ENCODE measurements at regions not wholly inside any gene's neighbourhood (a gene's known extent, or its start where the extent isn't known, plus 50 kb on each side); places are given as distances from the start of the nearest gene placed in this dataset.

DNA sequence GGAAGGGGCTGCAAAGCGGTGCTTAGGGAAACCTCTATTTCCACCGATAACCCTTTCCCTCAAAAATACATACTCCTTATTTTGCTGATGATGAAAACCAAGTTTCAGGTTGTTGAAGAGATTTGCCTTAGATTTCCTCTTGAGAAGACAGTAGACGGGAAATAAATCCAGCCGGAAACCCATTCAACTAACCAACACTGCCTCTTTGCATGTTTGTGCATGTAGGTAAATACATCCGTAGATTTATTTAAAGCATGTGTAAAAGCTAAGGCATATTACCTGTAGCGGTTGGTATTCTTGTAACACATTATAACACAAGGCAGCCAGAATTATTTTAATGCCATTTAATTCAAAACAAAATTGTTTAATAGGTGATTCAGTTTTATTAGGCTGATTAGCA, 136.3 kb upstream of the SLC22A23 start:
- no peak for DNase-seq (ENCODE audit: low read depth in 2 of 2)

DNA sequence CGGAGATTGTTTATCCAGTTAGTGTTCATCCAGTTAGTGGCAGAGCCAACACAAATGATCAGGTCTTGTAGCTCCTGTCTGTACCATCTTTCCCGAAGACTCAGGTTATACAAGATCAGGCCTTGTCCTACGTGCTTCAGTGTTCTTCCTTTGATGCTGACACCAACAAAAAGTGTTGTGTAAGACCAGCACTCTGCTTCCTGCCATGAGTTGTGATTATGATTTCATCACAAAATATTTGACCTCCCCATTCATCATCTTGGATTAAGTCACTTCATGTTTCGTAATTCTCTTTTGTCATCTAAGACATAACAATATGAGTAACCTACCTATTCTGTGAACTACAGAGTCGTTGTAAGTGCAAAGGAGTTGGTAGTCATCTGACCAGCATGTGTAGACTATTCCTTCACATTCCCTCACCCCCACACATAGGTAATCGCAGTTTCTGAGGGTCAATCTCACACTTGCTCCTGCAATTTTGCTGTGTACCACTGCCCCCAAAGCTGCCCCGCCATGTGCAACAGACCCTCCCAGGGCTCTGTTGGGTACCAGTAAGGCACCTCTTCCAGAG, 135.6 kb upstream of the SLC22A23 start:
- peak; percentile 84 to 87 for DNase-seq (ENCODE audit: low read depth in 2 of 2)

DNA sequence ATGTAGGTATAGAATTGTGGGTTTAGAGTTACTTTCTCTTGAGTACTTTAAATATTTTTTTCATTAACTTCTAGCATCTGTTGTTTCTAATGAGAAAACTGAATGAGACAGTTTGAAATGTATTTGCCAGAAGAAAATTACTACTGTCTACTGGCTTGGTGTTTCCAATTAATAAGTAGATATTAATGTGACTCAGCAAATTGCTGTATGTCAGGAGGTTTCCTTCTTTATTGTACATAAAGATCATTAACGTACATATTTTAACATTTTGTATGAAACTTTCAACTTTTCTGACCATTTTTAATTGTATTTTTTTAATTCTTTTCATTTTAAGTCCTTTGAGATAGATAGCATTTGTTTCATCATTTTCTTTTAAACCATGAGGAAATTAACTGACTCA, 135.1 kb upstream of the SLC22A23 start:
- DNase-seq (ENCODE audit: low read depth in 2 of 2) = no peak

DNA sequence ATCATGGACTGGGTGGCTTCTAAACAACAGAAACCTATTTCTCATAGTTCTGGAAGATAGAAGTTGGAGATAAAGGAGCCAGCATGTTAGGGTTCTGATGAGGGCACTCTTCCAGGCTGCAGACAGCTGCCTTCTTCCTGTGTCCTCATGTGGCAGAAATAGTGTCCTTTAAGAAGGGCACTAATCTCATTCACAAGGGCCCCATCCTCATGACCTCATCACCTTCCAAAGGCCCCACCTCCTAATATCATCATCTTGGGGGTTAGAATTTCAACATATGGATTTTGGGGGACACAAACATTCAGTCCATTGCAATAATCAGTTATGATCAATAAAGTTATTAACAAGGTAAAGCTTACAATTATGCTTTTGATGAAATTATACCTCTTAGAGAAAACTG, 130.8 kb upstream of the SLC22A23 start:
- no peak for DNase-seq (ENCODE audit: low read depth in 2 of 2)

DNA sequence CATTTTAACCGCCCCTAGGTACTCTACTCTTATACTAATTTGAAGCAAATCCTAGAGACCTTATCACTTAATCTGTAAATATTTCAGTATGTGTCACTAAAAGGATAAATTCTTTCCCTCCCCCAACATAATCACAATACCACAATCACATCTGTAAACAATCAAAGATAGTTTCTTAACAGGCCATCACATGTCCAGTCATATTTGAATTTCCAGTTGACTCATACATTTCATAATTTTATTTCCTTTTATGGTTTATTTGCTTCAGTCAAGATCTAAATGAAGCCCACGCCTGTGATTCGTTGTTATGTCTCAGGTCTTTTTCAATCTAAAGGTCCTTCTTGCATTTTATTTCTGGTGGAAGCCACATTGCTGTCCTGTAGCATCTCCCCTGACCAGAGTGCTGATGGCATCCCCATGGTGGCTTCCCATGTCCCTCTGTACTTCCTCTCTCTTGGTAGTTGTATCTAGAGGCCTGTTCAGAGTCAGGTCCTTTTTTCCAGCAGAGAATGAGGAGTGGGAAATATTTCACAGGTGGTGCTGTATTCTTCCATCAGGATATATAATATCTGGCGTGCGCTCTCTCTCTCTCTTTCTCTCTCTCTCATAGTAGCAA, 128.6 kb upstream of the SLC22A23 start:
- DNase-seq (ENCODE audit: low read depth in 2 of 2) = peak; percentile 88 to 90

DNA sequence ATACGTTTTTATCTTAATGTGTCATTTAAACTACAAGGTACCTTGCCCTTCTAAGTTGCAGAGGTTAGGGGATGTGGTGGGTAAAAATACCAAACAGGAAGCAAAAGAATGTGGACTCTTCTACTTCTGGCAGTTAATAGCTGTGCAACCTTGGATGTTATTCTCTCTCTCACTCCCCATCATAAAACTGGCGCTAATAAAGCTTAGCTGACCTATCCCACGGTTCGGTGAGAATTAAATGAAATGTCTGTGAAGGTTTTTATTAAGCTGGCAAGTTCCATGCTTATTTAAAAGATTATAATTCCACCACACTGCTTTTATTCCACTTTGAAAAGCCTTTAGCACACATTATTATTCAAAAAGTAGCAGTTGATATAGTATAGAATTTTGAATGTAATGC, 127.8 kb upstream of the SLC22A23 start:
- no peak for DNase-seq (ENCODE audit: low read depth in 2 of 2)

DNA sequence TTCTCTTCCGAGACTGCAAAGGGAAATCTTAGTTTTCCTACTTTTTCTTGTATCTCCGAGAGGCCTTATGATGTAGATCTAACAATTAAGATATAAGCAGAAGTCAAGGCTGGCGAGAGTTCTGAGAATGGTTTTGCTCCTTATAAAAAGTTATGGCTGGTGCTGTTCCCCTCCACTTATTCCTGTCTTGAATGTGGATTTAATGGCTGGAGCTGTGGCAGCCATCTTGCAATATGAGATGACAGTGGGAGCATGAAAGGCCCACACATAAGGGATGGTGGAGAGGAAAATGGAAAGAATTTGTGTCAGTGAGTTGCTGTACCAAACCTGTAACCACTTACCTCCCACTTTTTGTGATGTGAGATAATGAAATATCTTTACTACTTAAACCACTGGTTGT, 124.6 kb upstream of the SLC22A23 start:
- no peak for DNase-seq (ENCODE audit: low read depth in 2 of 2)

DNA sequence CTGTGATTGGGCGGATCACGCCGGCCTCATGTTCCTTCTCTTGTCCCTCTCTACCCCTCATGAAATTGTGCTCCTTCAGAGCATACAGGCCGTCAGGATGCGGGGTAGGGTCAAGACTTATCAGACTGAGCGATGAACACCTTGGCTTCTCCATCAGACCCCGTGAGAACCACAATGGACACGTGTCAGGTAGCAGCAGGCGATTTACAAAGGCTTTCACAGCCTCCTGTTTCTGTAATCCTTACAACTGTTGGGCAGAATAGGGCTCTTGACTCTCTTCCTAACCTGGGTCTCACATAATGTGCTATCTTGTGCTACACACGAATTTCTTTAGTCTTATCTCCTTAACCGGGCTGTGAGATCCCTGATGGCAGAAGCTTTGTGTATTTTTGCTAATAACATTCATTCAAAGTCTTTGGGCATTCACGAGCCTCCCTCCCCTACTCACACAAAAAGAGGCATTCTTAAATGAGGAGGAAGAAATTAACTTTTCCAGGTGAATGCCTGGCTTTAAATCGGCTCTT, 122.9 kb upstream of the SLC22A23 start:
- no peak for DNase-seq (ENCODE audit: low read depth in 2 of 2)

DNA sequence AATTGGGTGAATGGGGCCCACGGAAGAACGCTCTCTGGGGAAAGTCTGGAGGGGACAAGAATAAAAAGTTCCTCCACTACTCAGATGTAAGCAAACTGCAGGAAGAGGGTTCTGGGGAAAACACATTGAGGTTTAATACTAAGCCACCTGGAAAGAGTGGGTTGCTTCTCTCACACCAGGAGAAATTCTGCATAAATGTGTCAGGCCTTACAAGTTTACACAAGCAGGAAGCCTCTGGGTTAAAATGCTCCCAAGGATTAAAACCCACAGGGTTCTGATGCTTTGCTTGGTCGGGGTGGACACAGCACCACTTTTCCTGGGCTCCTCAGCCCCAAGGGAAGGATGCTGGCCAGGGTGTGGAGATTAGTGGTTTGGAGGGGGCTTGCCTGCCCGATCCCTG, 122.1 kb upstream of the SLC22A23 start:
- DNase-seq (ENCODE audit: low read depth in 2 of 2) = no peak

DNA sequence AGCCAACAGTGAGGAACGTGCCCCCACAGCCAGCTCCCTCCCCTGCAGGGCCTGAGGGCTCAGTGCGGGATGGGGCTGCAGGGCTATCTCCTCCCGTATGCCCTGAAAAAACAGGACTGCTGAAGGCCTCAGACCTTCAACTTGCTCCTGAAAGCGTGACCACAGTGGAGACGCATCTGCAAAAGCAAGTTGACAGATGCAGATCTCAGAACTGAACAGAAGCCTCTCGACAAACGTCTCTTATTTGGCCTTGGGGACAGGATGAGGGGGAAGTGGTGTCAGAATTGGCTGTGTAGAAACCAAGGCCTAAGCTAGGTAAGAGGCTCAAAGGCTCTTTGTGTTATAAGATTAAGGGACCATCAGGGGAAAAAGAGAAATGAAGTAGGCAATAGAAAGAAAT, 120.7 kb upstream of the SLC22A23 start:
- no peak for DNase-seq (ENCODE audit: low read depth in 2 of 2)

DNA sequence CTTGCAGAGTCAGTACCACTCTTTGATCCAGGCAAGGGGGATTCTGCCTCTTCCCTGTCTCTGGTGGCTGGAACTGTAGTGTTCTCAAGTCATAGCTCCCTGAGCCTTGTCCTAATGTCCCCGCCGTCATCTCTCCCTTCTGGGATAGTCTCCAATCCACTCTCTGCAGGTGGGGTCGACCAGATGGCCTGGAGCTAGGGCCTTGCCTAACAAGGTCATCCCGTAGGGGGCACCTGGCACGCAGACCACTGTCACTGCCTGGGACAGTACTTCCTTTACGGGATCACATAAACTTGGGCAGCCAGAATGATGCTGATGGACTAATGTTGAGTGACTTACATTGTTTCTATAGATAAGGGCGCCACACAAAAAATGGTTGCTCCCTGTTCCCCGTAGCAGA, 118.9 kb upstream of the SLC22A23 start:
- DNase-seq (ENCODE audit: low read depth in 2 of 2) = no peak

DNA sequence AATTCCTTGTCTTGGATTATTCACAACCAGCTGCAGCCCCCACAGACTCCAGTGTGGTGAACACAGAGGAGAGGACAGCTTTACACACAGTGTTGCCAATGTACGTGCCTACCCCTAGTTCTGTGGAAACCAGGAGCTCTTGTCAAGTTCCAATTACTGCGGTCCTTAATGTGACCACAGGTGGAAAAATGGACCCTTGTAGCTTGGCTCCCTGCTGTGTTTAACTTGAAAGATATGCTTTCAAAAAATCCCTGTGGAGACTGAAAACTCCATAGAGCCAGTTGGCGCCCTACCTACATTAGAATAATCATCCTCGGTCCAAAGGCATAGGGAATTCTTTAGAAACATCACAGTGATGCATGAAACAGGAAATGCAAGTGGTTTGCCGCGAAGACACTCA, 118.3 kb upstream of the SLC22A23 start:
- no peak for DNase-seq (ENCODE audit: low read depth in 2 of 2)

DNA sequence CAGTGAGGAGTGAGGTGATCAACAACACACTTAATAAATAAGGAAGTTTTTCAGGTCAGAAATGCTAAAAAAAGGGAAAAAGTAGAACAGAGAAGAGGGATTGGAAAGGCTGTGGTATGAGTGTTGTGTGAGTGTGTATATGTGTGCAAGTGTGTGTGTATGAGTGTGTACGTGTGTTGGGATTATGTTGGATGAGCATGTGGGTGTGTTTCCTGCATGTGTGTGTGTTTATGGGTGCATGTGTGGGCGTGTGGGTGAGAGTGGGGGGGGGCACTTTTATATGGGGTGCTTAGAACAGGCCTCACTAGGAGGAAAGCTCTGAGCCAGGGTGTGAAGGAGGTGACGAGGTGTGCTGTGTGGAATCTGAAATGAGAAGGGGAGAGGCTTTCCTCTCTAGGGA, 116.8 kb upstream of the SLC22A23 start:
- DNase-seq (ENCODE audit: low read depth in 2 of 2) = no peak

DNA sequence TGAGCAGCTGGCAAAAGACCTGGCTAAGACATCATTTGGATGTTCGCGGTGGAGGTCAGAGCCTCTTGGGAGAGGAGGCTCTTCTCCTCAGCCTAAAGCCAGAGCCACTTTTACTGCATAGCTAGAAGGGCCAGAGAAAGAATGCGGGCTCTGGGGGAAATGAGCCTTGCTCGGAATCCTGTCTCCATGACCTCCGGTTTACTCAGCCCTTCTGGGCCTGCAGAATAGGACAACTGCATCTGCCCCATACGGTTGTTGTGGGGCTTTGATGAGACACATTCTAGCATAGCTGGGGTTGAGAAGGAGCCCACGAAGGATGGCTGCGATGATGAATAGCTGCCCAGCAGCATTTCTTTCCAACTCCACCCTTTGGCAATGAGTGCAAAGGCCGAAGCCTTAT, 115.0 kb upstream of the SLC22A23 start:
- no peak for DNase-seq (ENCODE audit: low read depth in 2 of 2)

DNA sequence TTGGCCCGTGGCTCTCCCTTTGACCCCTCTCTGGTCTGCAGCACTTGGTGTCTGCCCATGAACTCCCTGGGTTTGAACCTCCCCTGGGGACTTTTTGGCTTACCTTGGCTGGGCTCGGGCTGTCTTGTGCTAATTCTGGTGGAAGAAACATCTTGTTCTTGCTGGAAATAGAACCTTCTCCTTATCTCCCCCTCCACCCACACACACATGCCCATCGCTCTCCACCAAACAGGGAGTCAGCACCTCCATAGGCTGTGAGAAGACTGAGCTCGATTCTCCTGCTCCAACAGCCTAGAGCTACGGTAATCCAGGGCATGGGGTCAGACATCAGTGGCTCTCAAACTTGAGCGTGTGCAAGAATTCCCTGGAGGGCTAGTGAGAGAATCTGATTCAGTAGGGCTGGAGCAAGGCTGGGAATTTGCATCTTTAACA, 114.4 kb upstream of the SLC22A23 start:
- no peak for DNase-seq (ENCODE audit: low read depth in 2 of 2)

DNA sequence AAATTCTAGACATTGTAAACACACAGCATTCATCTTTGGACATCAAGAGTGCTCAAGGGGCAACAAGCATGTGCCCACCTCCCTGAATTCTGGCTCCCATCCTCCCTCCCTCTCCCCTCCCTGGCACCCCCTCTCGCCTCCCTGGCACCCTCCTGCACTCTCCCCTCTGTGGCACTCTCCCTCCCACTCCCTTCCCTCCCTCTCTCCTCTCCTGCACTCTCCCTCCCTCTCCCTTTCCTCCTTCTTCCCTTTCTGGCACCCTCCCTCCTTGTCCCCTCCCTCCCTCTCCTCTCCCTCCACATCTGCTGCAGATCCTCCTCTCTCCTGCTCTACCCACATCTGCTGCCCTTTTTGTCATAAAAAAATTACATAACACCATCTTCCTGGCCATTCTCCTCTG, 113.0 kb upstream of the SLC22A23 start:
- no peak for DNase-seq (ENCODE audit: low read depth in 2 of 2)

DNA sequence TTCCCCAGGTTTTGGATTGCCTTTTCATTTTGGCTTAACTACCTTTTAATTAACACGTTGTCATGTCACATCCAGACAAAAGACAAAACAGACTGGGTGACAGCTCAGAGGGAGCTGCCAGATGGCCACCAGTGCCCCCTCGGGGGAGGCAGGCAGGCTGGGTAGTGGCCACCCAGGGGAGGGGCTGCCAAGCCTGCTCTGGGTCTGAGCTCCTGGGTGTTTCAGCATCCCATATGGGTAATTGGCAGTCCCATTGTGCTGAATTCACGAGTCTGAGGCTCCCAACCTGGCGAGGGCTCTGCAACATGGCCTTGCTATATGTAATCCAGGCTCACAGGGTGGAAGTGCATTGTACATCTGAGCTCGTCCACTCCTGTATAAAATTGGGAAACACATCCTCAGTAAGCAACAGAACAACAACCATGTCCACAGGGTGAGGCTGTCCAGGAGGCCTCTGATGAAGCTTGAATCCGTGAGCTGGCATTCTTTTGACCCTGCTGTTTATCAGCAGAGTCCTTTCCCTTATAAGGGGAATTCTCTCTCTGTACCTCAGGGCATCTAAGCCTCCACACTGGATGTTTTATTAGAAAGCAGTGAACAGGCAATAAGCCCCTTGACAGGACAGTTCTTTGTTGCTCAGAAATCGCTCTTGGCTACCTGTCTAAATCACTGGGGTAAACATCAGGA, 111.7 kb upstream of the SLC22A23 start:
- DNase-seq (ENCODE audit: low read depth in 2 of 2) = no peak

DNA sequence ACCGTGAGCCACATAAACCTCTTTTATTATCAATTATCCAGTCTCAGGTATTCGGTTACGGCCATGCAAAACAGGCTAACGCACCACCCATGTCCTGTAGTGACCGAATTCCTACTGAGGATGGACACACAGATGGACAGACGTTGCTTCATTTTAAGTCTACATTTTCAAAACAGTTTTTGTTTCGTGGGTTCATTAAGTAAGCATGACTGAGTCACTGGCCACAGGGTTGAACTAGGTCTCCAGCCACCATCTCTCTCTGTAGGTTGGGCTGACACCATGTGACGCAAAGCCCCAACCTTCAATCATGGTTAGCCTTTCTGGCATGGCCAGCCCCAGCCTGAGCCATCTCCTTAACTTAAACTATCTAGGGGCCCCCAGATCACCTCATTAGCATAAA, 110.0 kb upstream of the SLC22A23 start:
- DNase-seq (ENCODE audit: low read depth in 2 of 2) = no peak

DNA sequence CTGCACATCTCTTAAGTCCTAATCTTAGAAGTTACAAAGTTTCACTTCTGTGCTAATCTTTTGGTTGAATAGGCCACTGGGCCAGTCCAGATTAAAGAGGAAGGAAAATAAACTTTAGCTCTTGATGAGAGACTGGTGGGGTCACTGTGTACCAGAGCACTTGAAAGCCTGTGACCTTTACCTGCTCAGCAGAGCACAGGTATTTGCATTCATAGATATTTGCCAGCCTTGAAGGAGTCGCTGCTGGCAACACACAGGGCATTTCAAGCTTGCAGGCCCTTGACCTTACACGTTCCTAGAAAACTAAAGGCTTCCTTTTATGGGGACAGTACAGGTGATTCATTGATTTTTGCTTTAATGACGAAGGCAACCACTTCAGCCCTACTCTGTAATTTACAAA, 108.4 kb upstream of the SLC22A23 start:
- no peak for DNase-seq (ENCODE audit: low read depth in 2 of 2)

DNA sequence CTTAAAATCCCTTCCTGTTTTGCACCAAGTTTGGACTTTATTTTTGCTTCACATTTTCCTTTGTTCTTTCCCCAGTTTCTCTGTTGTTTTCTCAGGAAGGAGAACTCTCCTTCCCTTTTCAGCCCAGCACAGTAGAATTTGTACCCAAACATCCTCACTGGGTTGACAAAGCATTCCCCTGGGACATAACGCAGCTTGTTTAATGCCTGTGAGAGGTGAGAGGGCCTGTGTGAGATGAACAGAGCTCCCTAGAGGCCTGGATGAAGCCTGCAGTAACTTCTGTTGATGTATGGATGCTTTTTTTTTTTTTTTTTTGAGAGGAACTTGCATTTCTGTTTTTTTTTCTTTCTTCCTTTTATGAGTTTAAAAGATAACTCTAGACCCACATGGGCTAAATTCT, 104.9 kb upstream of the SLC22A23 start:
- DNase-seq (ENCODE audit: low read depth in 2 of 2) = no peak

DNA sequence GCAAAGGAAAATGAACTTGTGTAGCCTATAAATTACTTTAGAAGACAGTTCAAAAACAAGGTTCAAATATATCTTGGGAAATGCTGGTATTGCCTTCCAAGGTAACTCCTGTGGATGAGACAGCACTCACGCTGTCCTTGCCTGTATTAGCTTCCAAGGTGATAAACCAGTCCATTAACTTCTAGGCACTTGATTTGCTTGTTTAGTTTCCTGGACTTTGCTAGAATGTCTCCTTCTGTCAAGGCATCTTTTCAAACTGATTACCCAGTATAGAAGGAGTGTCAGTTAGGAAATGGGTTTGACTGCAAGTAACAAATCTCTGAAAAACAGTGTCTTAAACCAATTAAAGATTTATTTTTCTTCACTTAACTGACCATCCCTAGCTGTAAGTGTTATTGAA, 103.4 kb upstream of the SLC22A23 start:
- no peak for DNase-seq (ENCODE audit: low read depth in 2 of 2)

DNA sequence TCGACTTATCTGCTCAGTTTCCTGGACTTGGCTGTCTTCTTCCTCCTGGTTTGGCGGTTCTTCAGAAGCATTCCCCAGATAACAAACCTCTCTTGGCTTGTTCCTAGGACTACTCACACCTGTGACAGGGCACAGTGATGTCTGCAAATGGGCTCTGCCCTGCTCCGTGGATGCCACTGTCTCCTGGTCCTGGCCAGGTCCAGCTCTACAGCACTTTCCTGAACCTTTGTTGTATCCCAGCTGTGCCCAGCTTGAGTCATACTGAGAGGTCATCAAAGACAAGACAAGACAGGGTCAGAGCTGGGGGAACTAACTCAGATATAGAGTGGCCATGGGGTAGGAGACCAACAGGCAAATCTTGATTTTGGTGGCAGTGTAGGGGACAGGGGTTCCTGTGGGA, 102.7 kb upstream of the SLC22A23 start:
- no peak for DNase-seq (ENCODE audit: low read depth in 2 of 2)

DNA sequence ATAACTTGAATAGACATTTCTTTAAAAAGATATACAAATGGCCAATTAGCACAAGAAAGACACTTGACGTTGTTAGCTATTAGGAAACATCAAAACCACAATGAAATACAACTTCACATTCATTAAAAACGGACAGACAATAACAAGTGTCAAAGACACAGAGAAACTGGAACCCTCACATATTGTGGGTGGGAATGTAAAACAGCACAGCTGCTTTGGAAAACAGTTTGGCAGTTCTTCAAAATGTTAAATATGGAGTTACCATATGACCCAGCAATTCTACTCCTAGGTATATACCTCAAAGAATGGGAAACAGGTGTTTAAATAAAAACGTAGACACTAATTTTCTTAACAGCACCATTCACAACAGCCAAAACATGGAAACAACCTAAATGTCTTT, 100.5 kb upstream of the SLC22A23 start:
- no peak for DNase-seq (ENCODE audit: low read depth in 2 of 2)

Measured in fibroblast of skin of left biceps (primary cell).